GM12878 (cell line): ENCODE measurements at regions not wholly inside any gene's neighbourhood (a gene's known extent, or its start where the extent isn't known, plus 50 kb on each side); places are given as distances from the start of the nearest gene placed in this dataset.

Source experiments
- ATAC-seq: fragments of 200-7000 bp; cut with Tn5 transposase; 3 replicates; pipeline ENCODE4 v1.9.1; 2020; ENCODE audit warnings: mild to moderate bottlenecking, moderate library complexity
- BruUV-seq: library from RNA; stranded (reverse); fragments of 400-500 nt; replicated peaks from 2 replicates; lab custom pipeline; 2021; lab: Mats Ljungman, UMichigan
- CTCF ChIA-PET: fragments of 300-600 bp; sonication (Branson Sonifier 250); formaldehyde crosslinking; extraction: SDS; loops from one replicate; lab custom pipeline; 2021; ENCODE audit warnings: inconsistent platforms; lab: Yijun Ruan, JAX
- POLR2A ChIA-PET: fragments of 350-600 bp; formaldehyde crosslinking; extraction: SDS; loops from one replicate; lab custom pipeline; 2021; ENCODE audit warnings: inconsistent platforms; lab: Charles Lee
- RAD21 ChIA-PET: fragments of 300-600 bp; sonication (Branson Sonifier 250); formaldehyde crosslinking; loops from one replicate; lab custom pipeline; 2023; ENCODE audit warnings: antibody characterized with exemption; ENCODE audit not compliant: unreplicated experiment; lab: Charles Lee
- SMC1A ChIA-PET: fragments of 300-600 bp; sonication (Branson Sonifier 250); formaldehyde crosslinking; loops from one replicate; lab custom pipeline; 2023; ENCODE audit not compliant: unreplicated experiment, uncharacterized antibody; lab: Charles Lee
- DNase-seq: peaks from one replicate; pipeline ENCODE4 v3.0.0-alpha.2; 2011; ENCODE audit warnings: low read depth, low spot score
- FAIRE-seq: peaks from 3 replicates; lab custom pipeline; 2011; peaks lifted over from hg19 to GRCh38; lab: Jason Lieb, UNC
- H2AFZ ChIP-seq: 2 replicates; pipeline ENCODE4 v1.6.0; 2011; ENCODE audit warnings: low read depth, low read length, control low read depth; ENCODE audit not compliant: control insufficient read depth
- H3K27ac ChIP-seq: 2 replicates; pipeline ENCODE4 v1.5.1; 2011; ENCODE audit warnings: control low read depth; ENCODE audit not compliant: control insufficient read depth, insufficient read depth
- H3K27me3 ChIP-seq, 2 experiments: replicated peaks in 1 of 2; 2 replicates each; pipeline versions ENCODE4 v1.6.0 to v1.6.1; 2011; ENCODE audit warnings: low read length in 1 of 2; ENCODE audit not compliant: control insufficient read depth in 2 of 2, insufficient read depth in 2 of 2
- H3K36me3 ChIP-seq, 2 experiments: 2 replicates each; pipeline ENCODE4 v1.5.1; 2011; ENCODE audit warnings: low read length in 1 of 2; ENCODE audit not compliant: control insufficient read depth in 2 of 2, insufficient read depth in 2 of 2
- H3K4me1 ChIP-seq: 2 replicates; pipeline ENCODE4 v1.6.1; 2011; ENCODE audit warnings: mild to moderate bottlenecking, low read length, moderate library complexity, mixed read lengths; ENCODE audit not compliant: control insufficient read depth, insufficient read depth
- H3K4me2 ChIP-seq: 2 replicates; pipeline ENCODE4 v1.6.0; 2011; ENCODE audit warnings: control low read depth; ENCODE audit not compliant: control insufficient read depth, insufficient read depth
- H3K4me3 ChIP-seq: fragments of 200-600 bp; sonication (generic); 2 replicates; pipeline ENCODE4 v1.5.1; 2016
- H3K79me2 ChIP-seq: 2 replicates; pipeline ENCODE4 v1.6.0; 2011; ENCODE audit warnings: low read length; ENCODE audit not compliant: control insufficient read depth, insufficient read depth
- H3K9ac ChIP-seq: 2 replicates; pipeline ENCODE4 v1.8.0; 2011; ENCODE audit warnings: low read length, control low read depth, mixed read lengths; ENCODE audit not compliant: control insufficient read depth, insufficient read depth
- H3K9me3 ChIP-seq: replicated peaks from 3 replicates; pipeline ENCODE4 v1.5.1; 2011; ENCODE audit warnings: mild to moderate bottlenecking, low read length; ENCODE audit not compliant: control insufficient read depth, insufficient read depth
- H4K20me1 ChIP-seq: 2 replicates; pipeline ENCODE4 v1.6.0; 2011; ENCODE audit not compliant: control insufficient read depth, insufficient read depth
- CEBPB ChIP-seq, 2 experiments: fragments of 150-350 bp in 1 of 2; IDR thresholded peaks; 2 replicates each; pipeline ENCODE4 v1.6.1; 2012 to 2014; ENCODE audit warnings: low read depth in 2 of 2, low read length in 2 of 2, borderline replicate concordance in 1 of 2, inconsistent platforms in 1 of 2
- IKZF1 ChIP-seq: fragments of 450-650 bp; conservative IDR thresholded peaks from 2 replicates; pipeline ENCODE4 v1.6.1; 2017; ENCODE audit warnings: antibody characterized with exemption, mild to moderate bottlenecking
- IKZF2 ChIP-seq, 2 experiments: fragments of 450-650 bp; IDR thresholded peaks; 2 replicates each; pipeline ENCODE4 v1.6.1; 2017; ENCODE audit warnings: mild to moderate bottlenecking in 2 of 2, moderate library complexity in 2 of 2
- JUNB ChIP-seq: IDR thresholded peaks from 2 replicates; pipeline ENCODE4 v1.6.1; 2016; ENCODE audit warnings: antibody characterized with exemption, mild to moderate bottlenecking
- POLR2AphosphoS2 ChIP-seq: IDR thresholded peaks from 2 replicates; pipeline ENCODE4 v1.6.1; 2011; ENCODE audit warnings: low read depth, mild to moderate bottlenecking, low read length, improper control_type of control experiment, moderate library complexity
- RAD51 ChIP-seq: fragments of 450-650 bp; IDR thresholded peaks from 2 replicates; pipeline ENCODE4 v1.6.1; 2016; ENCODE audit warnings: moderate library complexity, mild to moderate bottlenecking, inconsistent platforms
- RCOR1 ChIP-seq: conservative IDR thresholded peaks from 2 replicates; pipeline ENCODE4 v1.6.1; 2012; ENCODE audit warnings: low read depth, low read length, improper control_type of control experiment
- SMAD5 ChIP-seq: IDR thresholded peaks from 2 replicates; pipeline ENCODE4 v1.6.1; 2016; ENCODE audit warnings: antibody characterized with exemption, low read depth
- SMC3 ChIP-seq: IDR thresholded peaks from 2 replicates; pipeline ENCODE4 v1.6.1; 2011; ENCODE audit warnings: low read length, improper control_type of control experiment, borderline replicate concordance
- SREBF2 ChIP-seq: IDR thresholded peaks from 2 replicates; pipeline ENCODE4 v1.6.1; 2012; ENCODE audit warnings: mild to moderate bottlenecking, low read length
- TAF1 ChIP-seq: IDR thresholded peaks from 2 replicates; pipeline ENCODE4 v1.6.1; 2011; ENCODE audit warnings: mild to moderate bottlenecking, low read depth, low read length, borderline replicate concordance
- ZNF274 ChIP-seq: IDR thresholded peaks from one replicate; pipeline ENCODE4 v1.8.0; 2011; ENCODE audit not compliant: insufficient read length, insufficient read depth
- ZSCAN29 ChIP-seq: fragments of 450-650 bp; IDR thresholded peaks from 2 replicates; pipeline ENCODE4 v1.6.1; 2017; ENCODE audit warnings: mild to moderate bottlenecking, moderate library complexity
- WGBS: methylation state at CpG from one replicate; pipeline ENCODE4 v1.1.6; 2016; ENCODE audit warnings: low lambda C conversion rate; ENCODE audit not compliant: insufficient replicate concordance, insufficient coverage; ENCODE audit errors: missing lambda C conversion rate; 5-methylcytosine and 5-hydroxymethylcytosine counted together
- in situ Hi-C: fragments of 300-500 bp; cut with MboI; formaldehyde crosslinking; loops from 9 replicates; pipeline ENCODE4 v1.14.3; 2018; ENCODE audit warnings: mixed read lengths
- intact Hi-C: fragments of 100-400 bp; cut with micrococcal nuclease; formaldehyde crosslinking; loops from one replicate; pipeline ENCODE4 v1.14.2; 2022; ENCODE audit not compliant: unreplicated experiment
- TF ChIP-seq, protein P1 (sequence below): IDR thresholded peaks from 2 replicates; pipeline ENCODE4 v1.6.1; 2011; ENCODE audit warnings: borderline replicate concordance, low read depth, mild to moderate bottlenecking, moderate library complexity, mixed read lengths, low read length; ENCODE audit not compliant: insufficient read depth; ENCODE audit errors: extremely low read length
- TF ChIP-seq, protein P2 (sequence below): IDR thresholded peaks from 2 replicates; pipeline ENCODE4 v1.6.1; 2012; ENCODE audit warnings: mild to moderate bottlenecking, low read depth, low read length

DNA sequence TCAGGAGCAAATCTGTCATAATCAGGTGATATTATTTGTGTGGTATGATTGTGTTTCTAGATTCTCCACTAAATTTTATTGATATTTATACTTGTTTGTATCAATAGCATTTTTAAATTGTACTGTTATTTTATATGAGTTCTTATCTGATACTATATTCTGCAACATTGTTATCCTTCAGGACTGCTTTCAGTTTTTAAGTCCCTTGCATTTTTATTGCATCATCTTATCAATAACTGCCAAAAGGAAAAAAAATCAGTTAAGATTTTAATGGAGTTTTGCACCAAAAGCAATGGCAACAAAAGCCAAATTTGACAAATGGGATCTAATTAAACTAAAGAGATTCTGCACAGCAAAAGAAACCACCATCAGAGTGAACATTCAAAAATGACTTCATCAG, 741.3 kb upstream of the CTNND2 start (continued):
- TF ChIP-seq IKZF1, result no peak

DNA sequence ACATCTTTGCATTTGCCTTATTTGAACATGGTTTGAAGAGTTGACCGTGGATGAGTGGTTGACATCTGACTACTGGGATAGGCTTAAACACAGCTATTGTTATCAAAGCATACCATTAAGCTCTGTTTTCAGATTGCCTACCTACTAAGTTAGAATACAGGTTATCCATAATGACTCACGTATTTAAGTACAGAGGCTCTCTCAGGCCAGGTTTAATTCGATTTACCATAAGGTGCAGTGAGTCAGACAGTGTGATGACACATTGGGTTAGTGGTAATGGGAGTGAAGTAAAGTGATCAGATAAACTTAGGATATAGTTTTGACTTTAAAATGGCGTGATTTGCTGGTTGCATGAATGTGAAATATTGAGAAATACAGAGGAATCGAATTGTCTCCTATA, 732.0 kb upstream of the CTNND2 start:
- CTCF ChIA-PET, result no interaction called here
- H3K27me3 ChIP-seq, result no peaks in the 10 kb centered on the region
- H3K9ac ChIP-seq, result no peak overlapping the region
- no peaks in the 10 kb centered on the region for H4K20me1 ChIP-seq
- no peaks in the 10 kb centered on the region for H3K79me2 ChIP-seq
- H3K4me1 ChIP-seq, result no peaks in the 10 kb centered on the region
- POLR2A ChIA-PET, result no interaction called here
- RAD21 ChIA-PET, result no interaction called here
- no peaks in the 10 kb centered on the region for H3K36me3 ChIP-seq
- intact Hi-C loops, result no loop called here
- in situ Hi-C loops, result no loop called here
- no peak overlapping the region for H3K4me3 ChIP-seq
- no peak for DNase-seq
- H2AFZ ChIP-seq, result no peak overlapping the region
- H3K9me3 ChIP-seq, result no peaks in the 10 kb centered on the region
- no peak overlapping the region for H3K4me2 ChIP-seq
- no peak for ATAC-seq
- SMC1A ChIA-PET, result no interaction called here
- no peak overlapping the region for H3K27ac ChIP-seq
- TF ChIP-seq ZSCAN29 (no peak), RAD51 (no peak), IKZF2 (IDR thresholded peaks at IDR 0.05) (no peak), TAF1 (no peak), SMAD5 (no peak), SMC3 (no peak), POLR2AphosphoS2 (no peak)
- WGBS, result 13% methylated on average over 5 of the region's 5 CpGs
- FAIRE-seq, result no peak
- no TSS peak for BruUV-seq

DNA sequence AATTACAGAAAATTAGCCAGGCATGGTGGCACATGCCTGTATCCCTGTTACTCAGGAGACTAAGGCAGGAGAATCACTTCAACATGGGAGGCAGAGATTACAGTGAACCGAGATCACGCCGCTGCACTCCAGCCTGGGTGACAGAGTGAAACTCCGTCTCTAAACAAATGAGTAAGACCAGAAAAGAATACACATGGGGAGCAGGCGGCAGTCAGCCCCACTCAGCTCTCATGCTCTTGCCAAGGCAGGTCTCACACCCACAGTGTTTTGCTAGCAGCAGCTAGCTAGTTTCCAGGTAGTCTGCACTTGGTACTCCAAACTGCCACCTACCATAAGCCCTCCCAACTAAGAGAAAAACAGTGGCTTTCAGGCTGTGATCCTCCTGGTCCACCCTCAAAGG, 722.3 kb upstream of the CTNND2 start:
- DNase-seq, result no peak
- BruUV-seq, result no TSS peak
- in situ Hi-C loops (no loop called here), intact Hi-C loops (no loop called here)
- ChIA-PET RAD21 (no interaction called here), SMC1A (no interaction called here), CTCF (no interaction called here), POLR2A (no interaction called here)
- no peak overlapping the region for H3K27ac ChIP-seq
- no peaks in the 10 kb centered on the region for H4K20me1 ChIP-seq
- H3K36me3 ChIP-seq, result no peaks in the 10 kb centered on the region
- H3K4me3 ChIP-seq, result no peak overlapping the region
- WGBS, result 22% methylated on average over 5 of the region's 5 CpGs
- H3K79me2 ChIP-seq, result no peaks in the 10 kb centered on the region
- H3K9me3 ChIP-seq, result no peaks in the 10 kb centered on the region
- ATAC-seq, result no peak
- no peaks in the 10 kb centered on the region for H3K27me3 ChIP-seq
- FAIRE-seq, result no peak
- no peak overlapping the region for H3K4me2 ChIP-seq
- no peaks in the 10 kb centered on the region for H3K4me1 ChIP-seq
- no peak overlapping the region for H2AFZ ChIP-seq
- no peak overlapping the region for H3K9ac ChIP-seq
- TF ChIP-seq SREBF2 (no peak), CEBPB (IDR thresholded peaks at IDR 0.05; ENCODE audit: borderline replicate concordance in 1 of 2, low read depth in 2 of 2, low read length in 2 of 2) (no peak), ZNF274 (no peak), JUNB (no peak), RCOR1 (no peak)
- TF ChIP-seq, protein P1, sequence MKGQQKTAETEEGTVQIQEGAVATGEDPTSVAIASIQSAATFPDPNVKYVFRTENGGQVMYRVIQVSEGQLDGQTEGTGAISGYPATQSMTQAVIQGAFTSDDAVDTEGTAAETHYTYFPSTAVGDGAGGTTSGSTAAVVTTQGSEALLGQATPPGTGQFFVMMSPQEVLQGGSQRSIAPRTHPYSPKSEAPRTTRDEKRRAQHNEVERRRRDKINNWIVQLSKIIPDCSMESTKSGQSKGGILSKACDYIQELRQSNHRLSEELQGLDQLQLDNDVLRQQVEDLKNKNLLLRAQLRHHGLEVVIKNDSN, result no peak
- TF ChIP-seq, protein P2, sequence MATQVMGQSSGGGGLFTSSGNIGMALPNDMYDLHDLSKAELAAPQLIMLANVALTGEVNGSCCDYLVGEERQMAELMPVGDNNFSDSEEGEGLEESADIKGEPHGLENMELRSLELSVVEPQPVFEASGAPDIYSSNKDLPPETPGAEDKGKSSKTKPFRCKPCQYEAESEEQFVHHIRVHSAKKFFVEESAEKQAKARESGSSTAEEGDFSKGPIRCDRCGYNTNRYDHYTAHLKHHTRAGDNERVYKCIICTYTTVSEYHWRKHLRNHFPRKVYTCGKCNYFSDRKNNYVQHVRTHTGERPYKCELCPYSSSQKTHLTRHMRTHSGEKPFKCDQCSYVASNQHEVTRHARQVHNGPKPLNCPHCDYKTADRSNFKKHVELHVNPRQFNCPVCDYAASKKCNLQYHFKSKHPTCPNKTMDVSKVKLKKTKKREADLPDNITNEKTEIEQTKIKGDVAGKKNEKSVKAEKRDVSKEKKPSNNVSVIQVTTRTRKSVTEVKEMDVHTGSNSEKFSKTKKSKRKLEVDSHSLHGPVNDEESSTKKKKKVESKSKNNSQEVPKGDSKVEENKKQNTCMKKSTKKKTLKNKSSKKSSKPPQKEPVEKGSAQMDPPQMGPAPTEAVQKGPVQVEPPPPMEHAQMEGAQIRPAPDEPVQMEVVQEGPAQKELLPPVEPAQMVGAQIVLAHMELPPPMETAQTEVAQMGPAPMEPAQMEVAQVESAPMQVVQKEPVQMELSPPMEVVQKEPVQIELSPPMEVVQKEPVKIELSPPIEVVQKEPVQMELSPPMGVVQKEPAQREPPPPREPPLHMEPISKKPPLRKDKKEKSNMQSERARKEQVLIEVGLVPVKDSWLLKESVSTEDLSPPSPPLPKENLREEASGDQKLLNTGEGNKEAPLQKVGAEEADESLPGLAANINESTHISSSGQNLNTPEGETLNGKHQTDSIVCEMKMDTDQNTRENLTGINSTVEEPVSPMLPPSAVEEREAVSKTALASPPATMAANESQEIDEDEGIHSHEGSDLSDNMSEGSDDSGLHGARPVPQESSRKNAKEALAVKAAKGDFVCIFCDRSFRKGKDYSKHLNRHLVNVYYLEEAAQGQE, result no peak
